Activated CD8-positive, alpha-beta T cell treated with anti-CD3 and anti-CD28 coated beads for 36 hours (primary cell): ENCODE measurements at regions not wholly inside any gene's neighbourhood (a gene's known extent, or its start where the extent isn't known, plus 50 kb on each side); places are given as distances from the start of the nearest gene placed in this dataset.

Experiments used
- ATAC-seq: fragments of 200-7000 bp; cut with Tn5 transposase; one replicate; pipeline ENCODE4 v1.10.0; 2021; ENCODE audit warnings: mild to moderate bottlenecking, moderate library complexity
- CTCF ChIA-PET: fragments of 350-600 bp; sonication (Branson Sonifier 250); formaldehyde crosslinking; loops from one replicate; lab custom pipeline; 2021; ENCODE audit warnings: antibody characterized with exemption; lab: Charles Lee
- POLR2A ChIA-PET: fragments of 350-600 bp; sonication (Branson Sonifier 250); formaldehyde crosslinking; loops from one replicate; lab custom pipeline; 2021; ENCODE audit warnings: antibody characterized with exemption; lab: Charles Lee
- DNase-seq: peaks from one replicate; pipeline ENCODE4 v3.0.0-alpha.2; 2020
- H3K27ac Mint-ChIP-seq: one replicate; pipeline ENCODE4 v1.8.0; 2021; ENCODE audit warnings: mild to moderate bottlenecking, mixed read lengths
- H3K27me3 Mint-ChIP-seq: one replicate; pipeline ENCODE4 v1.8.0; 2021; ENCODE audit warnings: mixed read lengths
- H3K36me3 Mint-ChIP-seq: one replicate; pipeline ENCODE4 v1.8.0; 2021; ENCODE audit warnings: low read depth, mixed read lengths
- H3K4me1 Mint-ChIP-seq: one replicate; pipeline ENCODE4 v1.8.0; 2021; ENCODE audit warnings: low read depth, mixed read lengths
- H3K4me3 Mint-ChIP-seq: one replicate; pipeline ENCODE4 v1.8.0; 2021; ENCODE audit warnings: mild to moderate bottlenecking, moderate library complexity, mixed read lengths
- H3K9me3 Mint-ChIP-seq: one replicate; pipeline ENCODE4 v1.8.0; 2021; ENCODE audit warnings: mixed read lengths
- CTCF ChIP-seq: fragments of 200-600 bp; IDR thresholded peaks from one replicate; pipeline ENCODE4 v1.8.0; 2022; ENCODE audit warnings: antibody characterized with exemption, mild to moderate bottlenecking
- intact Hi-C: fragments of 100-400 bp; cut with micrococcal nuclease; formaldehyde crosslinking; loops from one replicate; pipeline ENCODE4 v1.10.0; 2022

GRCh38 chr9:129331772-129332500 lies 153.9 kb upstream of the IER5L start:
- intact Hi-C loops = no loop called here
- POLR2A ChIA-PET = no interaction called here
- Mint-ChIP-seq H3K36me3 (no peaks in the 10 kb centered on the region), H3K27ac (no peak overlapping the region), H3K4me1 (peaks cover 43% of the 10 kb centered on the region), H3K9me3 (peaks cover 10% of the 10 kb centered on the region), H3K27me3 (no peaks in the 10 kb centered on the region), H3K4me3 (no peak overlapping the region)
- DNase-seq (no peak), ATAC-seq (no peak)
- CTCF ChIA-PET = interaction anchor here (1.2 to 1.7 kb wide), 2 partner anchors 12 to 157 kb away, joined by 3 to 7 read pairs; no protein-coding TSS in a partner anchor
- TF ChIP-seq CTCF = no peak

GRCh38 chr9:129331493-129331765 lies 153.4 kb upstream of the IER5L start:
- Mint-ChIP-seq H3K9me3 (peaks cover 10% of the 10 kb centered on the region), H3K27ac (no peak overlapping the region), H3K4me1 (peaks cover 40% of the 10 kb centered on the region), H3K4me3 (no peak overlapping the region), H3K27me3 (no peaks in the 10 kb centered on the region), H3K36me3 (no peaks in the 10 kb centered on the region)
- TF ChIP-seq CTCF = no peak
- ChIA-PET CTCF (interaction anchor here (1.7 kb wide), 1 partner anchor 11 kb away, joined by 7 read pairs; no protein-coding TSS in a partner anchor), POLR2A (interaction anchor here (1.1 kb wide), 1 partner anchor 18 kb away, joined by 3 read pairs; no protein-coding TSS in a partner anchor)
- DNase-seq (no peak), ATAC-seq (no peak)
- intact Hi-C loops = no loop called here

- Mint-ChIP-seq H3K4me3 (no peak overlapping the region), H3K27me3 (no peaks in the 10 kb centered on the region), H3K9me3 (peaks cover 10% of the 10 kb centered on the region), H3K4me1 (peaks cover 35% of the 10 kb centered on the region), H3K36me3 (no peaks in the 10 kb centered on the region), H3K27ac (no peak overlapping the region)
- DNase-seq (peak; percentile 63), ATAC-seq (peak; percentile 41)
- no peak for TF ChIP-seq CTCF
- intact Hi-C loops = no loop called here
- ChIA-PET CTCF (interaction anchor here (0.9 to 1.7 kb wide), 3 partner anchors 9 to 51 kb away, joined by 3 to 7 read pairs (median 3); no protein-coding TSS in a partner anchor), POLR2A (interaction anchor here (1.1 kb wide), 1 partner anchor 18 kb away, joined by 3 read pairs; no protein-coding TSS in a partner anchor)
Observed at GRCh38 chr9:129330711-129331492, 152.8 kb upstream of the IER5L start.

GRCh38 chr9:129328355-129329042 lies 150.4 kb upstream of the IER5L start:
- POLR2A ChIA-PET = no interaction called here
- CTCF ChIA-PET = interaction anchor here (1.6 kb wide), 1 partner anchor 186 kb away, joined by 4 read pairs; no protein-coding TSS in a partner anchor
- Mint-ChIP-seq H3K4me1 (peaks cover 20% of the 10 kb centered on the region), H3K4me3 (no peak overlapping the region), H3K27me3 (no peaks in the 10 kb centered on the region), H3K9me3 (peaks cover 10% of the 10 kb centered on the region), H3K36me3 (no peaks in the 10 kb centered on the region), H3K27ac (peak overlapping the region; percentile 62)
- no peak for TF ChIP-seq CTCF
- ATAC-seq = peak; percentile 62
- intact Hi-C loops = loop anchor here (10.0 kb wide), 2 partner anchors 154 to 276 kb away; partner anchors contain the start of gene IER5L
- DNase-seq = peak; percentile 78
